ENCODE measurements at regions not wholly inside any gene's neighbourhood (a gene's known extent, or its start where the extent isn't known, plus 50 kb on each side); places are given as distances from the start of the nearest gene placed in this dataset.
"Not testable (repeated sequence)": the region's sequence is repeated elsewhere in the genome, so short reads cannot be mapped to it uniquely, and the experiment has no call there.

DNA sequence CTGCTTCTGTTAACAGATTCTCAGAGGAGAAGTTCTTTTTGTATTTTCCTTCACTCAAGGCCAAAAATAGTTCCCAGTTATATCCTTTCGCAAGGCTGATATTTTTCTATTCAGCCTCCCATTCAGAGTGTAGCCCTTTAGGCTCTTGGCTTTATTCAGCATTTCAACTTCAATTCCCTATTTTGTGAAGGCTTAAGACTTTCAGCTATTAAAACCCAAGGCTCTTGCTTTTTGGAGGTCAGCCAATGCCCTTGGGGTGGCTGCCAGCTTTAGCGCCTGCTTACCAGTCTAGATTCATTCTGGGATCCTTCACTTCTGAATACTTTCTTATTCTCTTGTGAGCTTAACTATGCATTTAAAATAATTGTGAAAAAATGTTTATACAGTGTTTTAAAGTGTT is 57.3 kb upstream of the ADGRA3 start:
- no peak overlapping the region for H3K27ac Mint-ChIP-seq
- no peak for ATAC-seq
- no peak for DNase-seq (ENCODE audit: low spot score in 2 of 2)
- H3K36me3 Mint-ChIP-seq: peaks cover 12 to 14% of the 10 kb centered on the region in 2 donors
- peaks cover 9 to 25% of the 10 kb centered on the region in 2 donors for H3K9me3 Mint-ChIP-seq

DNA sequence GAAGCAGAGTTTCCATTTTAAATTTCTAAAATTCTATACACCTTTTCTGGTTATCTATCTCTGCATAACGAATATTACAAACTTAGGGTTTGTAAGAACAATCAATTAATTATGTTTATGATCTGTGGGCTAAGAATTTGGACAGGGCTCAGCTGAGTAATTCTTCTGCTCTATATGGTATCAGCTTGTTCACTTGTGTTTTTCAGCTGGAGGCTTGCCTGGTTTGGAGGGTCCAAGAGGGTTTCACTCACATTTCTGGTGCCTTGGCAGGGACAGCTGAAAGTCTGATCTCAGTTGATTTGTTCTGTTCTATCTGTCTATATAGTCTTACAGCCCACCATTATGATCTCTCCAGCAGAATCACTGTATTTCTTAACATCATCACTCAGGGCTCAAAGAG is 57.8 kb upstream of the ADGRA3 start:
- ATAC-seq: no peak
- H3K36me3 Mint-ChIP-seq: peaks cover 12 to 14% of the 10 kb centered on the region in 2 donors
- DNase-seq (ENCODE audit: low spot score in 2 of 2): no peak
- peaks cover 9 to 25% of the 10 kb centered on the region in 2 donors for H3K9me3 Mint-ChIP-seq
- H3K27ac Mint-ChIP-seq: no peak overlapping the region

DNA sequence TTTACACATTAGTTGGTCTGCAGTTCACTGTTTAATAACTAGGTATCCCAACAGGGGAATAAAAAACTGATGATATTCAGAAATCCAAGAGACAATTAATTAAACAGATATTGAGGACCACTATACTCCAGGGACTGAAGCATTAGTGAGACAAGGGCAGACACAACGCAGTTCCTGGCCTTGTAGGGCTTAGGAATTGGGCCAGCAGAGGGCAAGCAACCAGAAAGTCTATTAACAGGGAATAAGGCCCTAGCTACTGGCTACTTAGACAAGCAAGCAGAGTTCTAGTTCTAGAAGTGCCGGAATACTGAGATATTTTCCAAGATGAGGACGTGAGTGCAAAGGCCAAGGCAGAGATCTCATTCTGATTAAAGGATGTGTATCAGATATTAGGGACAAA is 58.6 kb upstream of the ADGRA3 start:
- no peak for DNase-seq (ENCODE audit: low spot score in 2 of 2)
- Mint-ChIP-seq H3K27ac (no peak overlapping the region), H3K9me3 (peaks cover 9 to 18% of the 10 kb centered on the region in 2 donors), H3K36me3 (peaks cover 8 to 12% of the 10 kb centered on the region in 2 donors)
- ATAC-seq: no peak

DNA sequence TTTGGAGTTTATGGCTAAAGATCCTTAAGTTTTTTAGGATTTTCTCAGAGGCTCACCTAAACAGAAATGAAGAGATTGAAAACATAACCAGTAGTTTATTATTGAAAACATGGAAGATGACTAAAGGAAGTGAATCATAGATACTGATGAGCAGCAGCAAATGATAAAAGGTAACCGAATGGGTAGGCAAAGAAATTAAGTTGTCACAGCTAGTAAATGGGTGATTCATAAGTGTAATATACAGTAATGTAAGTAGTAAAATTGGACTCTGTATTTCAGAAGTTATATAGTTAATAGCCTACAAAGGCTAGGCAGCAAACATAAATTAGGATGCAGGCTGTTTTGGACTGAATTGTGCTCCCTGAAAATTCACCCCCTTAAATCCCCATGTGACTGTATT is 59.0 kb upstream of the ADGRA3 start:
- peak overlapping the region; percentile 36 to 45 for H3K27ac Mint-ChIP-seq
- H3K36me3 Mint-ChIP-seq: peaks cover 8 to 12% of the 10 kb centered on the region in 2 donors
- H3K9me3 Mint-ChIP-seq: peaks cover 9 to 18% of the 10 kb centered on the region in 2 donors
- ATAC-seq (peak in 1 of 2 donors; percentile 85), DNase-seq (ENCODE audit: low spot score in 2 of 2) (no peak)

DNA sequence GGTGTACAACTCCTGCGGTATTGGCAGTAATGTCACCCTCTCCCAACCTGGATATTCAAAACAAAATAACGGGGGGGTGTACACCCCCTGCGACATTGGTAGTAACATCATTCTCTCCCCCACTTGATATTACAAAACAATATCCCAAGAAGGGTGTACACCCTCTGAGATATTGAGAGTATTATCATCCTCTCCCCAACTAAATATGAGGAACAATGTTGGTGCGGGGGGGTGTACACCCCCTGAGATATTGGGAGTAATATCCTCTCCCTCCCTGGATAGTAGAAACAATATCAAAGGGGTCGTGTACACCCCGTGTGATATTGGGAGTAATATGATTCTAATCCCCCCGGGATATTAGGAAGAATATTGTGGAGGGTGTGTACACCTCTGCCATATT is 71.4 kb upstream of the ADGRA3 start:
- DNase-seq (ENCODE audit: low spot score in 2 of 2): no peak
- H3K36me3 Mint-ChIP-seq: no peaks in the 10 kb centered on the region
- no peak overlapping the region for H3K27ac Mint-ChIP-seq

DNA sequence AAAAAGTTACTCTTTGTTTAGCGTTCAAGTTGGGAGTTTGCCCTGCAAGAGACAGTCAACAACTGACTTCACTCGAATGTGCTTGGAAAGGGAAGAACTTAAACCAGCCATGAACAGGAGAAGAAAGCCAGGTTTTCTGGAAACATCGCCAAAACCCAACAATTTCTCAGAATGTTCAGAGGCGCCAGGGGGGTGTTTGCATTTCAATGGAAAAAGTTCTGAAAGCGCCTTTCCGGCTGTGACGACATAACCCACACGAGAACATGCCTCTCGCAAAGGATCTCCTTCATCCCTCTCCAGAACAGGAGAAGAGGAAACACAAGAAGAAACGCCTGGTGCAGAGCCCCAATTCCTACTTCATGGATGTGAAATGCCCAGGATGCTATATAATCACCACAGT is 78.1 kb upstream of the ADGRA3 start:
- no peak for DNase-seq (ENCODE audit: low spot score in 2 of 2)

More for the DNA sequence above, 71.4 kb upstream of the ADGRA3 start:
- peaks cover 0 to 4% of the 10 kb centered on the region in 2 donors for H3K9me3 Mint-ChIP-seq
- peak; percentile 24 to 61 for ATAC-seq

DNA sequence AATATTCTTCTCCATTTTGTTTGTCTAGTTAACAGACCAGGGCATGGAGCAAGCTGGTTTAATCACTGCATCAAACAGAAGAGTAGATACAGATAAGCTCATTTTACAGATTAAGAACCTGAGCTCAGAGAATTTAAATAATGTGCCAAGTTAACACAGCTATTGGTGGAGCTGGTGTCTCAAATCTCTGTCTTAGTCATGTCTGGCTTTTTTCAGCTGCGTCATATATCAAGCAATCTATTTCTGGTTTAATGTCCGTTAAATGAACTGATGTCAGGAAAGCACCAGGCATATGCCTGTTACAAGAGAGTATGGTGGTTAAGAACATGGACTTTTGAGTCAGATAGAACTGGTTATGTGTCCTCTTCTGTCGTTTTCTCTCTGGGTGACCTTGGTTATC is 79.8 kb upstream of the ADGRA3 start:
- no peak overlapping the region for H3K27ac Mint-ChIP-seq
- ATAC-seq (peak; percentile 18 to 34), DNase-seq (ENCODE audit: low spot score in 2 of 2) (no peak)
- H3K36me3 Mint-ChIP-seq: no peaks in the 10 kb centered on the region
- no peaks in the 10 kb centered on the region for H3K9me3 Mint-ChIP-seq

More for the DNA sequence above, 78.1 kb upstream of the ADGRA3 start:
- Mint-ChIP-seq H3K27ac (no peak overlapping the region), H3K36me3 (no peaks in the 10 kb centered on the region), H3K9me3 (no peaks in the 10 kb centered on the region)
- no peak for ATAC-seq

DNA sequence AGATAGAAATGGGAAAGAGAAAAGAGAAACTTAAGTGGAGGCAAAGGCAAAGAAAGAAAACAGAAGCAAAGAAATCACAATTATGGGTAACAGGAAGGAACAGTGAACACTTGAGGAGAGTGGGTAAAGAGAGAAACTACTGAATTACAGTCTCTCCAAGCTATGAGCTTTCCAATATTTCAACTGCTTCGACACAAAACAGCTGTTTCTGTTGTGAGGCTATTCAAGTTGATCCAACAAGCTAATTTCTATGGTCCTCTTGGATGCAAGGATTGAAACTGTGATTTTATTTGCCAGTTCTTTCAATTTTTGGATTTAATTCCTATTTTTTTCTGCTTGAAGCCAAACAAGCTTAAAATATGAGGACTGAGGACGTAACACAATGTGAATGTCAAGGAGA is 80.5 kb upstream of the ADGRA3 start:
- ATAC-seq: no peak
- no peak overlapping the region for H3K27ac Mint-ChIP-seq
- DNase-seq (ENCODE audit: low spot score in 2 of 2): no peak
- H3K9me3 Mint-ChIP-seq: no peaks in the 10 kb centered on the region
- H3K36me3 Mint-ChIP-seq: no peaks in the 10 kb centered on the region

DNA sequence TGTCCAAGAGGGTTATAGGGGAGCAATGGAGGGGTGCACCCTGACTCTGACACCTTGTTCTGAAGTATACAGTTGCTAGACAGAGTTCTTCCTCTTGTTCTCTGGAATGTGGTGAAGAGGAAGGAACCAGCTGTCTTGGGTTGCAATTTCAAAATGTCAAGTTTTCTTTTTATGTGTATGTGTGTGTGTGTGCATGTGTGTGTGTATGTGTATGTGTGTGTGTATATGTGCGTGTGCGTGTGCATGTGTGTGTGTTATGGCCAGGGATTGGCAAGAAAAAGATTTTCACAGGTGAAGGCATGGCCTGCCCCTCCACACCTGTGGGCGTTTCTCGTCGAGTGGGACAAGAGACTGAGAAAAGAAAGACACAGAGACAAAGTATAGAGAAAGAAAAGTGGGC is 81.6 kb upstream of the ADGRA3 start:
- Mint-ChIP-seq H3K9me3 (no peaks in the 10 kb centered on the region), H3K27ac (no peak overlapping the region), H3K36me3 (no peaks in the 10 kb centered on the region)

DNA sequence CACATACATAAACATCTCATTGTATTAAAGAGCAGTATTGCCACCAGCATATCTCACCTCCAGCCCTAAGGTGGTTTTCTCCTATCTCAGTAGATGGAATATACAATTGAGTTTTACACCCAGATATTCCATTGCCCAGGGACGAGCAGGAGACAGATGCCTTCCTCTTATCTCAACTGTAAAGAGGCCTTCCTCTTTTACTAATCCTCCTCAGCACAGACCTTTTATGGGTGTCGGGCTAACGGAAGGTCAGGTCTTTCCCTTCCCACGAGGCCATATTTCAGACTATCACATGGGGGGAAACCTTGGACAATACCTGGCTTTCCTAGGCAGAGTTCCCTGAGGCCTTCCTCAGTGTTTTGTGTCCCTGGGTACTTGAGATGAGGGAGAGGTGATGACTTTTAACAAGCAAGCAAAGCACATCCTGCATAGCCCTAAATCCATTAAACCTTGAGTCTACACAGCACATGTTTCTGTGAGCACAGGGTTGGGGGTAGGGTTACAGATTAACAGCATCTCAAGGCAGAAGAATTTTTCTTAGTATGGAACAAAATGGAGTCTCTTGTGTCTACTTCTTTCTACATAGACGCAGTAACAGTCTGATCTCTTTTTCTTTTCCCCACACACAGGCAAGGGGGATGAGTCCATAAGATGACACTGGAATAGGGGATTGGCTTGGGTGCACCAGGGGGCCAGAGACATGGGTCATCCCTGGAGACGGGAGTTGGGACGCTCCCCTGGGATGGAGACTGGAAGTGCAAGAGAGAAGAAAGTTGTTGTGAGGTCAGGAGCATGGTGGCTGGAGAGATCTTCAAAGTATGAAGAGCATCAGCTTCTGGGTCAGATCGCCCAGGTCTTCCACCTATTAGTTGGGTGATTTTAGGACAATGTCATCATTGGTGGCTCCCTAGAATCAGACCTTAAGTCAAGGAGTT is 82.5 kb upstream of the ADGRA3 start:
- H3K27ac Mint-ChIP-seq; H3K36me3 Mint-ChIP-seq; H3K9me3 Mint-ChIP-seq; DNase-seq (ENCODE audit: low spot score in 2 of 2); ATAC-seq: not testable (repeated sequence)

More for the DNA sequence above, 81.6 kb upstream of the ADGRA3 start:
- ATAC-seq: no peak
- DNase-seq (ENCODE audit: low spot score in 2 of 2): no peak

DNA sequence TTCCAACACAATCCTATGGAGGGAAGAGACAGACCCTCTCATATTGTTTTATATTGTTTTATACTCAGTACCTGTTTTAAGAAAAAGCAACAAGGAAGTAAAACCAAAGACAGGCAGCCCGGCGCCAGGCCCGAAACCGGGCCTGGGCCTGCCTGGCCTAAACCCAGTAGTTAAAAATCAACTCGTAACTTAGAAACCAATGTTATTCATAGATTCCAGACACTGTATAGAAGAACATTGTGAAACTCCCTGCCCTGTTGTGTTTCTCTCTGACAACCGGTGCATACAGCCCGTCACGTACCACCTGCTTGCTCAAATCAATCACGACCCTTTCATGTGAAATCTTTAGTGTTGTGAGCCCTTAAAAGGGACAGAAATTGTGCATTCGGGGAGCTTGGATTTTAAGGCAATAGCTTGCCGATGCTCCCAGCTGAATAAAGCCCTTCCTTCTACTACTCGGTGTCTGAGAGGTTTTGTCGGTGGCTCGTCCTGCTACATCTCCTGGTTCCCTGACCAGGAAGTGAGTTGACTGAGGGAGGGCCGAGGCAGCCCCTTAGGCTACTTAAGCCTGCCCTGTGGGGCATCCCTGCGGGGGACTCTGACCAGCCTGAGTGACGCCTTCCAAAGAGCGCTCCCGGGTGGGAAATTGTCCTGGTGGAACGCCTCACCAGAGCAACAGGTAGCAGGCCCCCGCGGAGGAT is 83.5 kb upstream of the ADGRA3 start:
- H3K36me3 Mint-ChIP-seq; DNase-seq (ENCODE audit: low spot score in 2 of 2); ATAC-seq; H3K27ac Mint-ChIP-seq; H3K9me3 Mint-ChIP-seq: not testable (repeated sequence)

DNA sequence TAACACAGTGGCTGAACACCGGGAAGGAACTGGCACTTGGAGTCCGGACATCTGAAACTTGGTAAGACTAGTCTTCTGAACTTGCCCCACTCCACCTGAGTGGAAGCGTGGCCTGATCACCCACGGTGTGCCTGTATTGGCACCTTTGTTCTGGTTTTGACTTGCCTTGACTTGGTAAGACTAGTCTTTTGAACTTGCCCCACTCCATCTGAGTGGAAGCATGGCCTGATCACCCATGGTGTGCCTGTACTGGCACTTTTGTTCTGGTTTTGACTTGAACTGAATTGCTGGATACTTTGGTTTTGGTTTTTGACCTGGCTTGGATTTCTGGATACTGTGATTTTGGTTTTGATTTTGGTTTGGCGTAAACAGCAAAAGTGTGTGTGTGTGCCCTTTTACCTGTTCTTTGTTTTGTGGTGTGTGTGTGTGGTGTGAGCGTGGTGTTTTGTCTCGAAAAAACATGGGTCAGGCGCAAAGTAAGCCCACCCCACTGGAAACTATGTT is 84.1 kb upstream of the ADGRA3 start:
- H3K27ac Mint-ChIP-seq; ATAC-seq; DNase-seq (ENCODE audit: low spot score in 2 of 2); H3K9me3 Mint-ChIP-seq; H3K36me3 Mint-ChIP-seq: not testable (repeated sequence)

DNA sequence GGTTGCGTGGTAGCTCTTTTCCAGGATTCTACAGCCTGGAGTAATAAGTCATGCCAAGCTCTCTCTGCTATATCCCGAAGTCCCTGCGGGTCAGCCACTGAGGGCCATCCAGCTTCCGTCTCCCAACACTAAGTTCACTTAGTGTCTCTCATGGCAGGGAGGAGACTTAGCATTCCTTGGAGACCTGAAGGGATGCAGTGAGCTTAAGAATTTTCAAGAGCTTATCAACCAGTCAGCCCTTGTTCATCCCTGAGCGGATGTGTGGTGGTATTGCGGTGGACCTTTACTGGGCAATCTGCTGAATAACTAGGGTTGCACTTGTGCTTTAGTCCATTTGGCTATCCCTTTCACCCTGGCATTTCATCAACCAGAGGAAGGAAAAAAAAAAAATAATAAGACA is 85.8 kb upstream of the ADGRA3 start:
- H3K27ac Mint-ChIP-seq; DNase-seq (ENCODE audit: low spot score in 2 of 2); ATAC-seq; H3K36me3 Mint-ChIP-seq; H3K9me3 Mint-ChIP-seq: not testable (repeated sequence)

DNA sequence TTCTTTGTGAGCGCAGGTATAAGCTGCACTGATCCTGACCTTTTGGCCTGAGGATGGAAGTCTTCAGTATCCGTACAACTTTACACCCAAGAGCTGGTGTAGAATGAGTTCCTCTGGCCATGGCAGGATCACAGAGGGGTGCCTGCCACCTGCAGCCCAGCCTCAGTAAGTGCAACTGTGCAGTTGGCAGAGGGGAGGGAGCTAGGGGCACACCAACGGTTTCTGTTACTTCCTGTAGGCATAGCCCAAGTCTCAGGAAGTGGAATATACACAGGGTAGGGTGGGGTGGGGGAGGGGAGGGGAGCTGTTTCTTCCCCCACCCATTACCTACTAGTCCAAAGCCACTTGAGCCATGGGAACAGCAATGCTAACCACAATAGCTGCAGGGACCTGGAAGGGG is 85.4 kb upstream of the GBA3 start:
- DNase-seq (ENCODE audit: low spot score in 2 of 2) (peak in 1 of 2 donors; percentile 46), ATAC-seq (peak; percentile 87 to 95)
- peak overlapping the region; percentile 17 to 48 for H3K27ac Mint-ChIP-seq
- H3K36me3 Mint-ChIP-seq: peaks cover 0 to 7% of the 10 kb centered on the region in 2 donors
- H3K9me3 Mint-ChIP-seq: peaks cover 5% of the 10 kb centered on the region in 2 donors

DNA sequence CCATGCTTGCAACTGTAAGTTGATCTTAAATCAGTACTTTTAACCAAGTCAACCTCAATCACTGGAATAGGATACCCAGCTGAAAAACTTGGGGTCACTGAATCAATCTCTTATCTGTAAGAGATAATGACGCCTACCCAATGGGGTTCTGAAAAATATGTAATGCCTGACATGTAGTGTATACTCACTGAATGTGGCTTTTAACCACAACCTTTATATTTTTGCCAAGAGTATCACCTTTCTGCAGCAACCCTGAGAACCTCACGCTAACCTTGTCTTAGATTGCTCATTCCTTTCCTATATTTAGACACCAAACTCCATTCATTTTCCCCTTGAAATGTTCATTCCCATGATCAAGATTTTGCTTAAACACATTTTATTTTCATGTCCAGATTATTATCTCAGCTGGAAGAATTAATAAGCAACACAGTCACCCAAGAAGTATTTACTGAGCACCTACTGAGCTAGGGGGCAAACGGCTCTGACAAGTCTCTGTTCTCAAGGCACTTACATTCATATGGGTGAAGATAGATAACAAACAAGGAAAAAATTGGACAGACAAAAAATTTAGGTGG is 82.7 kb upstream of the GBA3 start:
- DNase-seq (ENCODE audit: low spot score in 2 of 2); H3K36me3 Mint-ChIP-seq; H3K9me3 Mint-ChIP-seq; H3K27ac Mint-ChIP-seq: not testable (repeated sequence)
- peak; percentile 59 to 81 for ATAC-seq

DNA sequence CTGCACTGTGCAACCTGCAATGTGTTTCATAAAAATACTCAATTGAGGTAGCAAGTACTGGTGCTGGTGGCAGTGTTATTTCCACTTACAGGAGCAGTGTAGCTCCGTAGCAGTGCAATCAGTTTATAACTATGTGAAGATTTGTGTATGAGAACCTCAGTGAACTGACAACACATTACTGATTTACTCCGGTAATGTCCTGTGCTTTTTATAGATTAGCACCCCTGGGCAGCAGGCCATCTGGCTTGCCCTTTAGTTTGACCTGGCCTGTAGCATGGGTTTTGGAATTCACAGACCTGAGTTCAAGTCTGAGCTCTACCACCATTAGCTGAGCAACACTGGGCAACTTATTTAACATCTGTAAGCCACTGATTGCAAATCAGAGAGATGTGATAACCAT is 78.6 kb upstream of the GBA3 start:
- peaks cover 5% of the 10 kb centered on the region in 2 donors for H3K9me3 Mint-ChIP-seq
- no peak overlapping the region for H3K27ac Mint-ChIP-seq
- no peak for DNase-seq (ENCODE audit: low spot score in 2 of 2)
- ATAC-seq: no peak
- peaks cover 0 to 7% of the 10 kb centered on the region in 2 donors for H3K36me3 Mint-ChIP-seq

DNA sequence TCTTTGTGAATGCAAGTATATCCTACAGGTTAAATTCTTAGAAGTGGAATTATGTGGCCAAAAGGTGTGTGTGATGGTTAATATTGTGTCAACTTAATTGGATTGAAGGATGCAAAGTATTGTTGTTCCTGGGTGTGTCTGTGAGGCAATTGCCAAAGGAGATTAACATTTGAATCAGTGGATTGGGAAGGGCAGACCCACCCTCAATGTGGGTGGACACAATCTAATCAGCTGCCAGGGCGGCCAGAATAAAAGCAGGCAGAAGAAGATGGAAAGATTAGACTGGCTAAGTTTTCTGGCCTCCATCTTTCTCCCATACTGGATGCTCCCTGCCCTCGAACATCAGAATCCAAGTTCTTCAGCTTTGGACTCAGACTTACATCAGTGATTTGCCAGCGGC is 76.2 kb upstream of the GBA3 start:
- peaks cover 0 to 4% of the 10 kb centered on the region in 2 donors for H3K36me3 Mint-ChIP-seq
- ATAC-seq (no peak), DNase-seq (ENCODE audit: low spot score in 2 of 2) (no peak)
- no peaks in the 10 kb centered on the region for H3K9me3 Mint-ChIP-seq
- H3K27ac Mint-ChIP-seq: no peak overlapping the region
